Uterus (tissue), 3 donors: ENCODE measurements at regions not wholly inside any gene's neighbourhood (a gene's known extent, or its start where the extent isn't known, plus 50 kb on each side); places are given as distances from the start of the nearest gene placed in this dataset.

ENCODE experiments used
- DNase-seq, 2 donors: peaks; one replicate each; pipeline ENCODE4 v3.0.0-alpha.2; 2019 to 2020
- H3K27ac ChIP-seq, 2 donors: fragments of 200-600 bp; sonication (generic); 1 replicate in 1 of 2; 2 replicates in 1 of 2; pipeline ENCODE4 v1.5.1; 2016 to 2018
- H3K27me3 ChIP-seq, 2 donors: fragments of 200-600 bp; sonication (generic); one replicate each; pipeline ENCODE4 v1.5.1; 2018 to 2019; ENCODE audit warnings: control low read depth in 1 of 2
- H3K36me3 ChIP-seq, 2 donors: fragments of 200-600 bp; sonication (generic); one replicate each; pipeline ENCODE4 v1.5.1; 2019; ENCODE audit warnings: control low read depth in 1 of 2
- H3K4me1 ChIP-seq, 2 donors: fragments of 200-600 bp; sonication (generic); one replicate each; pipeline ENCODE4 v1.5.1; 2018 to 2019; ENCODE audit warnings: control low read depth in 1 of 2
- H3K4me3 ChIP-seq, 2 donors: fragments of 200-600 bp; sonication (generic); 1 replicate in 1 of 2; 2 replicates in 1 of 2; pipeline ENCODE4 v1.5.1; 2018 to 2019; ENCODE audit warnings: mild to moderate bottlenecking in 1 of 2
- H3K9me3 ChIP-seq, 2 donors: fragments of 200-600 bp; sonication (generic); one replicate each; pipeline ENCODE4 v1.5.1; 2019; ENCODE audit warnings: control low read depth in 1 of 2
- CTCF ChIP-seq, 4 experiments: fragments of 200-600 bp in 2 of 4; fragments of 450-650 bp in 2 of 4; sonication (generic) in 2 of 4; IDR thresholded peaks; one replicate each; pipeline ENCODE4 v1.5.1; 2016 to 2019; ENCODE audit warnings: antibody characterized with exemption in 4 of 4, mild to moderate bottlenecking in 2 of 4, moderate library complexity in 1 of 4
- POLR2A ChIP-seq, 2 donors: fragments of 450-650 bp; IDR thresholded peaks; one replicate each; pipeline ENCODE4 v1.6.1; 2016; ENCODE audit warnings: antibody characterized with exemption in 2 of 2, mild to moderate bottlenecking in 1 of 2, moderate library complexity in 1 of 2
- intact Hi-C: fragments of 100-400 bp; cut with DNase I; formaldehyde crosslinking; loops from one replicate; pipeline ENCODE4 v1.15.1; 2023; ENCODE audit warnings: low total_unique reads
- donor health status: DM: yes; HTN: yes; CAD: no.

- no peak for DNase-seq
- Histone ChIP-seq H3K27me3 (no peaks in the 10 kb centered on the region), H3K4me1 (no peaks in the 10 kb centered on the region), H3K9me3 (no peaks in the 10 kb centered on the region), H3K36me3 (no peaks in the 10 kb centered on the region), H3K4me3 (no peak overlapping the region), H3K27ac (no peak overlapping the region)
- no peak for TF ChIP-seq POLR2A (IDR thresholded peaks at IDR 0.05)
- TF ChIP-seq CTCF (IDR thresholded peaks at IDR 0.05), result no peak
- intact Hi-C loops, result loop anchor here (10.0 kb wide), 1 partner anchor 1591 kb away; no protein-coding TSS in a partner anchor
Measured at GRCh38 chr5:141793403-141793802, 84.8 kb downstream of the PCDH1 start.

- no peak for TF ChIP-seq POLR2A (IDR thresholded peaks at IDR 0.05)
- no peak for TF ChIP-seq CTCF (IDR thresholded peaks at IDR 0.05)
- H3K9me3 ChIP-seq, result no peaks in the 10 kb centered on the region
- no peaks in the 10 kb centered on the region for H3K4me1 ChIP-seq
- no peak for DNase-seq
- H3K27ac ChIP-seq, result no peak overlapping the region
- intact Hi-C loops, result loop anchor here (10.0 kb wide), 1 partner anchor 1594 kb away; no protein-coding TSS in a partner anchor
- H3K27me3 ChIP-seq, result no peaks in the 10 kb centered on the region
- no peak overlapping the region for H3K4me3 ChIP-seq
- no peaks in the 10 kb centered on the region for H3K36me3 ChIP-seq
Measured at GRCh38 chr5:141790630-141791029, 87.6 kb downstream of the PCDH1 start.

- TF ChIP-seq CTCF (IDR thresholded peaks at IDR 0.05) (no peak), POLR2A (IDR thresholded peaks at IDR 0.05) (no peak)
Measured at GRCh38 chr5:141789330-141789729, 88.9 kb downstream of the PCDH1 start.

GRCh38 chr5:141788296-141788970 is 89.8 kb downstream of the PCDH1 start:
- Histone ChIP-seq H3K36me3 (no peaks in the 10 kb centered on the region), H3K4me3 (no peak overlapping the region), H3K27ac (no peak overlapping the region), H3K9me3 (no peaks in the 10 kb centered on the region), H3K27me3 (no peaks in the 10 kb centered on the region), H3K4me1 (no peaks in the 10 kb centered on the region)
- intact Hi-C loops, result no loop called here
- TF ChIP-seq POLR2A (IDR thresholded peaks at IDR 0.05) (no peak), CTCF (IDR thresholded peaks at IDR 0.05) (no peak)
- no peak for DNase-seq

More at GRCh38 chr5:141789330-141789729, 88.9 kb downstream of the PCDH1 start:
- H3K9me3 ChIP-seq, result no peaks in the 10 kb centered on the region
- intact Hi-C loops, result no loop called here
- no peaks in the 10 kb centered on the region for H3K36me3 ChIP-seq
- H3K27ac ChIP-seq, result no peak overlapping the region
- no peaks in the 10 kb centered on the region for H3K4me1 ChIP-seq
- no peaks in the 10 kb centered on the region for H3K27me3 ChIP-seq
- H3K4me3 ChIP-seq, result no peak overlapping the region
- DNase-seq, result no peak

- Histone ChIP-seq H3K4me1 (no peaks in the 10 kb centered on the region), H3K4me3 (no peak overlapping the region), H3K9me3 (no peaks in the 10 kb centered on the region), H3K27me3 (no peaks in the 10 kb centered on the region), H3K36me3 (no peaks in the 10 kb centered on the region), H3K27ac (no peak overlapping the region)
- no peak for DNase-seq
- intact Hi-C loops, result no loop called here
- TF ChIP-seq POLR2A (IDR thresholded peaks at IDR 0.05), result no peak
- no peak for TF ChIP-seq CTCF (IDR thresholded peaks at IDR 0.05)
Measured at GRCh38 chr5:141787376-141787775, 90.8 kb downstream of the PCDH1 start.
